GM21737 (cell line): ENCODE measurements at regions not wholly inside any gene's neighbourhood (a gene's known extent, or its start where the extent isn't known, plus 50 kb on each side); places are given as distances from the start of the nearest gene placed in this dataset.
"Not testable (repeated sequence)": the region's sequence is repeated elsewhere in the genome, so short reads cannot be mapped to it uniquely, and the experiment has no call there.

Experiments used
- ATAC-seq: cut with Tn5 transposase; IDR thresholded peaks from one replicate; pipeline ENCODE4 v1.9.1; 2021; ENCODE audit warnings: mild to moderate bottlenecking, moderate library complexity; ENCODE audit not compliant: unreplicated experiment

- no peak for ATAC-seq
Observed at GRCh38 chr5:60546207-60546606, 153.8 kb downstream of the DEPDC1B start.

DNA sequence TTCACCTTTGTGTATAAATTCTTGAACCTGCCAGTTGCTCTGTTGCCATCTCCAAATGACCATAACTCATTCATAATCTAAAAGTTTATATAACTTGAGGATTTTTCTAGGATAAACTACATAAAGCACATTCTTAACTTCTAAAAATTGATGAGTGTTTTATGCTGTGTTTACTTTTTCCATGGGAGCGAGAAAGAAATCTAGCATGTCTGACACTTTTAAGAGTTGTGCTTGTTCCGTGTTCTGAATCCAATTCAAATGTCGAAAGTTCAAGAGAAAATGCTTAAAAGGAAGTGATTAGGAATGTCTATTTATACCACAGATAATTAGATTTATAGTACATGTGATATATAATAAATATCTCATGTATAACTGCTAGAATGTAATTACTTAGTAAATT lies 154.4 kb downstream of the DEPDC1B start:
- no peak for ATAC-seq

DNA sequence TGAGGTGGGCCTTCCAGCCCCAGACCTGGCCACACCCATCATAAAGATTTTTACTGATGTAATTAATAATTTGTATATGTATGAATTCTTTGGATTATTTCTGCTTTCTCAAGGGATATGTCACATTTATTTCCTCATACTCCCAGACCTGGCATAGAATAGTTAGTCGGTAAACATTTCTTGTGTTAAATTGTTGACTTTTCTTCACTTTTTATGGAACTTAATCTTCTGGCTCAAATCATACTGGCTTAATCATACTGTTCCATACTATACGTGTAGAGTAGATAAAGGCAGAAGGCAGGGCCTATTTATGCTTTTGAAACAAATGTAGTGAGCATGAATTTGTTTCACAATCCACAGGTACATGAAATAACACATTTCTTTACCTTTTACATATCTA lies 155.8 kb downstream of the DEPDC1B start:
- no peak for ATAC-seq

DNA sequence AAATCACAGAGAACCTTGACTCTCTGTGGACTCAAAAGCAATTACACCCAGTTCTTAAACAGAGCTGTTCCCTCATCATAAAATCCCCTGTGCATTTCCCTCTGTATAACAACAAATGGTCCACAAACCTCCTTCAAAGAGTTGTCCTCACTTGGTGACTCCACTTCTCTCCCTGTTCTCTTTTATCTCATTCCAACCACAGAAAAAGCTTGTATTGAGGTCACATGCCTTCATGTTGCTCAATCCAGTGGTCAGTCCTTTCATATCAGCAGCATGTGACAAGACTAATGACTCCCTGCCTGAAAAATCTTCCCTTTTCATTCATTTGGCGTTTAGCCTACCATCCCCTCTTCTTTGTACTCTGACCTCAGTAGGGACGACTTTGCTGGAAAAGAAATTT lies 158.0 kb downstream of the DEPDC1B start:
- peak; percentile 34 for ATAC-seq

- peak; percentile 86 for ATAC-seq
Observed at GRCh38 chr5:60540856-60541805, 158.8 kb downstream of the DEPDC1B start.

DNA sequence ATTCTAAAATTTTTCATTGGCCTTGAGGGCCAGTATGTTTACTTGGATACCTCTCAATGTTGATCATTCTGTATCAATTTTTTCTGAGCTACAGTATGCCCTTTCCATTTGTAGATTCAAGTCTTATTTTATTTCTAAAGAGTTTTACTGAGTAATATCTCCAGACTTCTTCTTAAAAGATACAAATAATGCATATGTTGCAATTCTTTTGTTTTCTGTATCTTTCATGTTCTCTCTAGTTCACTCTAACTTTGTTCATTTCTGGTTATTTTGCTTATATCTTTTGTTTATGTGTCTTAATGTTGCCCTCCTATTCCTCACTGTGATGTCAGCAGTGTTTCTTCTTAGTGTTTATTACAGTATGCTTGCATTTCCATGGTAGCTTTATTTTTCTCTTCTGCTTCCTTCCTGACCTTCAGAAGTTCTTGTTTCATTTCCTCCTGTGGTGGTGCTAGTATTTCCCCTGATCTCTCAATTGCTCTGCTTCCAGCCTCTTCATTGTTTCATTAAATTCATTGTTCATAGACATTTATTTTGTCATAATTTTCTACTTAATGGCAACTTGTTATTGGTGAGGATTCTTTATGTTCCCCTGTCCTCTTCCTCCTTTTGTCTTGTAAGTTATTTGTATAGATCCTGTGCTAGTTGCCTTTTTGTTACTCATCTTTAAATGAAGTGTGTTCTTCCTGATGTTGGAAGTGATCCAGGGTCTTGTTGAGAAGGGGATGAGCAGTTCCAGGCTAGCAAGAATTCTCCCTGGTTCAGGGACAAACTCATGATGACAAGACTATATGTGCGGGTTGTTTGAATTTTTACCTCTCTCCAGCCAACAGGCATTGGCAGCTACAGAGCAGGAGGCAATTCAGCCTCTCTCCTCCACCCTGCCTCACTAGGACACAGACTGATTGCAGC lies 160.8 kb downstream of the DEPDC1B start:
- ATAC-seq, result no peak

DNA sequence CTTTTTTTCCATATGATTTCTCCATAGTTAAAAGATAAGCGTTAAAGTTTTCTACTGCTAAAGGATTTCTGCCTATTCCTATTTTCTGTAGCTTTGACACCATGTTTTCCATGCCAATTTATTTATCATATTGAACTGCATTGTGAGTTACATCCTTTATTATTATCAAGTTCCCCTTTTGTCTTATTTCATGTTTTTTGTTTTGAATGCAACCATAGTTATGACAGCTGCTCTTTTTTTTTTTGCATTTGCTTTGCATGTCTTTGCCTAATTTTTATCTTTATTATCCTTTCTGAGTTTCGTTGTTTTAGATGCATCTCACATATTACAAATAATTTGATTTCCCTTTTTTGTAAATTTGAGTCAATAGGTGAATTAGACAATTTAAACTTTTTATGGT lies 161.5 kb downstream of the DEPDC1B start:
- ATAC-seq, result no peak

DNA sequence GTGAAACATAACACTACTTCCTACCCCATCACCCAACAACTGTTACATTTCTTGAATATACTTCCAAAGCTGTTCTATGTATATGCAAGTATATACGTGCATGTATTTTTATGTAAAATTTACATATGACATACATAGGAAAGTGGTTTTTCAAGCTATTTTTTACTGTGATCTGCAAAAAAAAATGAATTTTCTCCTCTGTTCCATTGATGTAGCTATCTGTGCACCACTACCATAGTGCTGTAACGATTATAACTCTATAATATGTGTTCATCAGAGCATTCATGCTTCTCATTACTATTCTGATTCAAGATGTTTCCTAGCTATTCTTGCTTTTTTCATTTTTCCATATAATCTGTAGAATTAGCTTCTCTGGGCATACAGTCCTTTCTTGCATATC lies 164.0 kb downstream of the DEPDC1B start:
- ATAC-seq, result no peak

DNA sequence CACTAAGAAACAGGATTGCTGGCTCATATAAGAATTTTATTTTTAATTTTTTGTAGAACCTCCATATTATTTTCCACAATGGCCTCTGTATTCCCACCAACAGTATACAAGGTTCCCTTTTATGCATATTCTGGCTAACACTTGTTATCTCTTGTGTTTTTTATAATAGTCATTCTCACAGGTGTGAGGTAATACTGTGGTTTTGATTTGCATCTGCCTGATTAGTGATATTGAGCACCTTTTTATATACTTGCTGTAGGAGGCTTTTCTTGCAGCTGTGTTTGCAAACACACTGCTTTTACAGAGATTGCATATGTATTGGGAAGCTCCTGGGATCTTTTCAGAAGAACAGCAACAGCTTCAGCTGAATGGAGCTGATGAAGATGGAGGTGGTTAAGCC lies 164.8 kb downstream of the DEPDC1B start:
- ATAC-seq, result no peak

DNA sequence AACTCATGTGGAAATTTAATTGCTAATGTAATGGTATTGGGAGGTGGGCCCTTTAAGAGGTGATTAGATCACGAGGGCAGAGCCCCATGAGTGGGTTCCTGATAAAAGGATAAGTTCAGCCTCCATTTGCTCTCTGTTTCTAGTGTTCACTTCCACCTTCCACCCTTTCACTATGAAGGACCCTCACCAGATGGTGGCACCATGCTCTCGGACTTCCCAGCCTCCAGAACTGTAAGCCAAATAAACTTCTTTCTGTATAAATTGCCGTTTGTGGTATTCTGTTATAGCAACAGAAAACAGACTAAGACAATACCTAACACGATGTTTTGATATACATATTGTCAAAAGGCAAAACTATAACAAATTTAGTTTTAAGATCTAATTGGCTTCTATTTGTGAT lies 166.2 kb downstream of the DEPDC1B start:
- no peak for ATAC-seq

DNA sequence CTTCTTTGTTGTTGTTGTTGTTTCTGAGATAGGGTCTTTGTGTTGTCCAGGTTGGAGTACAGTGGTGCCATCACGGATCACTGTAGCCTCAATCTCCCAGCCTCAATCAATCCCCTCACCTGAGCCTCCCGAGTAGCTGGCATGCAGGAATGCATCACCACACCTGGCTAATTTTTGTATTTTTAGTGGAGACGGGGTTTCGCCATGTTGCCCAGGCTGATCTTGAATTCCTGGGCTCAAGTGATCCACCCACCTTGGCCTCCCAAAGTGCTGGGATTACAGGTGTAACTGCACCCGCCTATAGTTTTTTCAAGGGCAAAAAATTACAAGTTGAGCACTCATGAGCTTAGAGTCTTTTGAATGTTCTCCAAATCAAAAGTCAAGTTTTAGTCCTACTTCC lies 167.2 kb downstream of the DEPDC1B start:
- ATAC-seq, result not testable (repeated sequence)

- not testable (repeated sequence) for ATAC-seq
Observed at GRCh38 chr5:60530144-60530848, 169.7 kb downstream of the DEPDC1B start.

GRCh38 chr5:60529001-60529400 lies 171.0 kb downstream of the DEPDC1B start:
- no peak for ATAC-seq

- ATAC-seq, result no peak
Observed at GRCh38 chr5:60527072-60527471, 172.9 kb downstream of the DEPDC1B start.

GRCh38 chr5:60526336-60526875 lies 173.6 kb downstream of the DEPDC1B start:
- no peak for ATAC-seq

GRCh38 chr5:60522292-60522905 lies 177.6 kb downstream of the DEPDC1B start:
- ATAC-seq, result peak; percentile 76

DNA sequence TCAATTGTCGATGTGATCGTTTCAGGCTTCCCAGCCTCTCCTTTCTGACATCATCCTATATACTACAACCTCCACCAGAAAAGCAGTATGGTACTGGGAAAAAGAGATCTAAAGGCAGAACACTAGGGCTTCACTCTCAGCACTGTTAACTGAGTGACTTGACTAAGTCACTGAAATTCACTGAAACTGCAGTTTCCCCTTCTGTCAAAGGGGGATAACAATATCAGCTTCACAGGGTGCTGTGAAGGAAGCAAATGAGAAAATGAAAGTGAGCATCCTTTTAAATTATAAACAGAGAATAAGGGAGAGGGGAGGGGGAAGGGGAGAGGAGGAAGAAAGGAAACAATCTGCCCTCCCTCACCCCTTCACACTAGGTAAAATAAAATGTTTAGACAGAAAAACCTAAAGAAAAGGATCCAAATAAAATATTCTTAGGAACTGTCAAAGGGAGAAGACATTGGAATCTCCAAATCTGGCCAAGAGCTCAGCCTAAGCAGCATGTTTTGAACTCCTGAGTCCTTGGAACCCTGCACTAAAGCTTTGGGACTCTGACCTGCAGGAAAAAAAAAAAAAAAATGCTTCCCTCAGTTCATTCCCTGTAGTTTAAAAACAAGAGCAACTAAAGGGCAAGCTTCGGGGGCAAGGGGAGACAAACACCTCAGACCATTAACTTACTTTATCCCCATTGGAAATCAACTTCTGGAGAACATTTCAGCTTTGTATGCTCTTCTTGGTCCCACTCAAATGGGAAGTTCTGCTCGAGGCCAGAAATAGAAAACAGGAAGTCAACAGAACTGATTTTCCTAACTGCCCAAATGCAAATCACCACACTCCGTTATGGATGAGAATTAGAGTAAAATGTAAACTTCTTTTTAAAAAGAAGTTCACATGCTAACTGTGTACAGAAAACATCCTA lies 178.3 kb downstream of the DEPDC1B start:
- peak; percentile 53 for ATAC-seq

- no peak for ATAC-seq
Observed at GRCh38 chr5:60520451-60521227, 179.3 kb downstream of the DEPDC1B start.
